ENCODE measurements at regions not wholly inside any gene's neighbourhood (a gene's known extent, or its start where the extent isn't known, plus 50 kb on each side); places are given as distances from the start of the nearest gene placed in this dataset.

GRCh38 chr5:112630246-112631009, 107.3 kb upstream of the APC start:
- WGBS, 2 donors: 55 to 82% methylated on average over 3 of the region's 3 CpGs

GRCh38 chr5:112634166-112634565, 103.5 kb upstream of the APC start:
- Histone ChIP-seq H3K4me1 (ENCODE audit: control insufficient read depth in 5 of 5, insufficient read depth in 5 of 5, low read length in 5 of 5) (peaks cover 0 to 9% (median 2%) of the 10 kb centered on the region in 5 donors), H3K27me3 (ENCODE audit: control insufficient read depth in 3 of 3, insufficient read depth in 3 of 3, low read length in 2 of 3) (no peaks in the 10 kb centered on the region), H3K27ac (ENCODE audit: low read depth in 1 of 2, low read length in 1 of 2) (no peak overlapping the region), H3K36me3 (ENCODE audit: control insufficient read depth in 4 of 4, insufficient read depth in 4 of 4, low read length in 4 of 4) (no peaks in the 10 kb centered on the region), H3K9ac (ENCODE audit: insufficient read depth in 1 of 2, low read length in 2 of 2) (no peak overlapping the region), H3K9me3 (ENCODE audit: control insufficient read depth in 4 of 4, insufficient read depth in 3 of 4, low read length in 3 of 4) (peaks cover 0 to 2% (median 0%) of the 10 kb centered on the region in 4 donors), H3K4me3 (no peak overlapping the region)
- WGBS, 2 donors: 52 to 54% methylated on average over 1 of the region's 1 CpG
- ATAC-seq (ENCODE audit: insufficient read depth, low FRiP score): no peak
- no peak for TF ChIP-seq CTCF (IDR thresholded peaks at IDR 0.05; ENCODE audit: control extremely low read depth, extremely low read depth)
- DNase-seq: no peak

More at GRCh38 chr5:112630246-112631009, 107.3 kb upstream of the APC start:
- DNase-seq (no peak), ATAC-seq (ENCODE audit: insufficient read depth, low FRiP score) (no peak)
- Histone ChIP-seq H3K4me3 (no peak overlapping the region), H3K4me1 (ENCODE audit: control insufficient read depth in 5 of 5, insufficient read depth in 5 of 5, low read length in 5 of 5) (peaks cover 0 to 8% (median 3%) of the 10 kb centered on the region in 5 donors), H3K36me3 (ENCODE audit: control insufficient read depth in 4 of 4, insufficient read depth in 4 of 4, low read length in 4 of 4) (no peaks in the 10 kb centered on the region), H3K9ac (ENCODE audit: insufficient read depth in 1 of 2, low read length in 2 of 2) (no peak overlapping the region), H3K27me3 (ENCODE audit: control insufficient read depth in 3 of 3, insufficient read depth in 3 of 3, low read length in 2 of 3) (no peaks in the 10 kb centered on the region), H3K27ac (ENCODE audit: low read depth in 1 of 2, low read length in 1 of 2) (no peak overlapping the region), H3K9me3 (ENCODE audit: control insufficient read depth in 4 of 4, insufficient read depth in 3 of 4, low read length in 3 of 4) (peaks cover 0 to 2% (median 0%) of the 10 kb centered on the region in 4 donors)
- TF ChIP-seq CTCF (IDR thresholded peaks at IDR 0.05; ENCODE audit: control extremely low read depth, extremely low read depth): no peak

- 52 to 64% methylated on average over 3 of the region's 3 CpGs for WGBS, 2 donors
- TF ChIP-seq CTCF (IDR thresholded peaks at IDR 0.05; ENCODE audit: control extremely low read depth, extremely low read depth): no peak
- Histone ChIP-seq H3K9me3 (ENCODE audit: control insufficient read depth in 4 of 4, insufficient read depth in 3 of 4, low read length in 3 of 4) (peaks cover 0 to 2% (median 0%) of the 10 kb centered on the region in 4 donors), H3K27ac (ENCODE audit: low read depth in 1 of 2, low read length in 1 of 2) (no peak overlapping the region), H3K4me3 (no peak overlapping the region), H3K27me3 (ENCODE audit: control insufficient read depth in 3 of 3, insufficient read depth in 3 of 3, low read length in 2 of 3) (no peaks in the 10 kb centered on the region), H3K36me3 (ENCODE audit: control insufficient read depth in 4 of 4, insufficient read depth in 4 of 4, low read length in 4 of 4) (no peaks in the 10 kb centered on the region), H3K9ac (ENCODE audit: insufficient read depth in 1 of 2, low read length in 2 of 2) (no peak overlapping the region), H3K4me1 (ENCODE audit: control insufficient read depth in 5 of 5, insufficient read depth in 5 of 5, low read length in 5 of 5) (peaks cover 0 to 9% (median 2%) of the 10 kb centered on the region in 5 donors)
- DNase-seq: no peak
- no peak for ATAC-seq (ENCODE audit: insufficient read depth, low FRiP score)
Observed at GRCh38 chr5:112634796-112635195, 102.9 kb upstream of the APC start.

Data from lung (tissue), 11 donors.